Keratinocyte (primary cell): ENCODE measurements at regions not wholly inside any gene's neighbourhood (a gene's known extent, or its start where the extent isn't known, plus 50 kb on each side); places are given as distances from the start of the nearest gene placed in this dataset.
A peak's percentile ranks its signal among the peaks of the same experiment; 100 is the strongest.
"Not testable (repeated sequence)": the region's sequence is repeated elsewhere in the genome, so short reads cannot be mapped to it uniquely, and the experiment has no call there.

Source experiments
- DNase-seq: peaks from one replicate; pipeline ENCODE4 v3.0.0-alpha.2; 2011; ENCODE audit warnings: low read depth, missing footprints, low spot score
- FAIRE-seq: peaks from 2 replicates; lab custom pipeline; 2011; peaks lifted over from hg19 to GRCh38; lab: Jason Lieb, UNC
- H2AFZ ChIP-seq: 2 replicates; pipeline ENCODE4 v1.6.0; 2012; ENCODE audit warnings: low read length, control low read depth, inconsistent platforms; ENCODE audit not compliant: control insufficient read depth
- H3K27ac ChIP-seq: 2 replicates; pipeline ENCODE4 v1.5.1; 2011; ENCODE audit warnings: low read length; ENCODE audit not compliant: control insufficient read depth, insufficient read depth
- H3K27me3 ChIP-seq: 3 replicates; pipeline ENCODE4 v1.6.0; 2011; ENCODE audit warnings: low read length; ENCODE audit not compliant: control insufficient read depth, insufficient read depth; ENCODE audit errors: extremely low read depth
- H3K36me3 ChIP-seq, 2 experiments: 2 replicates in 1 of 2; 3 replicates in 1 of 2; pipeline ENCODE4 v1.5.1; 2011; ENCODE audit warnings: low read length in 2 of 2, mild to moderate bottlenecking in 1 of 2; ENCODE audit not compliant: control insufficient read depth in 2 of 2, insufficient read depth in 2 of 2; ENCODE audit errors: extremely low read depth in 1 of 2
- H3K4me1 ChIP-seq: 3 replicates; pipeline ENCODE4 v1.5.1; 2011; ENCODE audit warnings: low read length; ENCODE audit not compliant: control insufficient read depth, insufficient read depth; ENCODE audit errors: extremely low read depth
- H3K4me2 ChIP-seq: 3 replicates; pipeline ENCODE4 v1.6.0; 2011; ENCODE audit warnings: low read depth, low read length; ENCODE audit not compliant: control insufficient read depth, insufficient read depth; ENCODE audit errors: extremely low read depth
- H3K4me3 ChIP-seq, 3 experiments: fragments of 200-600 bp in 1 of 3; sonication (generic) in 1 of 3; 2 replicates in 2 of 3; 3 replicates in 1 of 3; pipeline ENCODE4 v1.5.1; 2011 to 2016; ENCODE audit warnings: low read length in 3 of 3, mild to moderate bottlenecking in 3 of 3, control low read depth in 2 of 3, inconsistent platforms in 1 of 3, low read depth in 1 of 3, mixed read lengths in 1 of 3, mixed run types in 1 of 3, moderate library complexity in 1 of 3; ENCODE audit not compliant: control insufficient read depth in 2 of 3, insufficient read depth in 2 of 3; ENCODE audit errors: extremely low read depth in 1 of 3
- H3K79me2 ChIP-seq: 2 replicates; pipeline ENCODE4 v1.6.0; 2012; ENCODE audit warnings: low read length; ENCODE audit not compliant: control insufficient read depth, insufficient read depth
- H3K9ac ChIP-seq: 3 replicates; pipeline ENCODE4 v1.6.0; 2011; ENCODE audit warnings: low read length; ENCODE audit not compliant: control insufficient read depth, insufficient read depth; ENCODE audit errors: extremely low read depth
- H3K9me1 ChIP-seq: 3 replicates; pipeline ENCODE4 v1.6.0; 2011; ENCODE audit warnings: low read length; ENCODE audit not compliant: control insufficient read depth, insufficient read depth; ENCODE audit errors: extremely low read depth
- H3K9me3 ChIP-seq: 2 replicates; pipeline ENCODE4 v1.5.1; 2012; ENCODE audit warnings: low read depth, low read length; ENCODE audit not compliant: control insufficient read depth
- H4K20me1 ChIP-seq: 3 replicates; pipeline ENCODE4 v1.6.0; 2011; ENCODE audit warnings: low read length; ENCODE audit not compliant: control insufficient read depth, insufficient read depth; ENCODE audit errors: extremely low read depth
- EZH2 ChIP-seq: IDR thresholded peaks from one replicate; pipeline ENCODE4 v1.6.1; 2012; ENCODE audit warnings: inconsistent platforms, mild to moderate bottlenecking, low read length, moderate library complexity
- dilution Hi-C: fragments of 300-500 bp; cut with MboI; formaldehyde crosslinking; loops from one replicate; pipeline ENCODE4 v1.7.0; 2020; ENCODE audit warnings: low sequenced_read_pairs; ENCODE audit not compliant: extremely low pct_ligation_motif_present
- TF ChIP-seq, protein P1 (sequence below), 3 experiments: IDR thresholded peaks in 1 of 3; conservative IDR thresholded peaks in 1 of 3; optimal IDR thresholded peaks in 1 of 3; 2 replicates in 2 of 3; 3 replicates in 1 of 3; pipeline versions ENCODE3 to v1.5.1; 2011; ENCODE audit warnings: low read length in 3 of 3, mild to moderate bottlenecking in 3 of 3, moderate library complexity in 2 of 3, control low read depth in 1 of 3, inconsistent platforms in 1 of 3; ENCODE audit not compliant: insufficient read depth in 2 of 3; ENCODE audit errors: extremely low read depth in 1 of 3

DNA sequence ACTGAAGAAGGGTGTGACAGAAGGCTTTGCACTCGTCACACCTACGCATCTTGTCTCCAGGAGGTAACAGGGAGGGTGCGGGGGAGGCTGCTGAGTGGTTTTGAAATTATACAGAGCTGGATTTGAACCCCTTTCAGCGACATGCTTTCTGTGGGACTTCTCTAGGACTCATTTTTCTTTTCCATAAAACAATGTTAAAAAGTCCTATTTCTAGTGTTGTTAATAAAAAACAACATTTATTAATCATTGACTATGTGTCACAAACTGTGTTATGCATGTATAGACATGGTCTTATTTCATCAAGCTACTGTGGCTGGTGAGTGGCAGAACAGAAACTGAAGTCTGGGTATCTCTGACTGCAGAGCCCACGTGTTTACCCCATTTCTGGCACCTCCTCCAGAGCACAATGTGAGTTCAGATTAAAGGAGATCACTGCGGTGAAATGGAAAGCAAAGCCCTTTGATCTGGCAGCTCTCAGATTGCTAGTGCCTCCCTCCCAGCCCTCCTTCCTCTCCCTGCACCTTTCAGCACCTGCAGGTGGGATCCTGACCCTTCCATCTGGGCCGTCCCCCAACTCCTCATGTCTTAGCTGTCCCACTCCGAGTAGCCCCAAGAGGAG lies 315.5 kb upstream of the MYT1L start:
- Histone ChIP-seq H3K36me3 (no peaks in the 10 kb centered on the region), H3K9ac (peak overlapping the region; percentile 75), H3K79me2 (no peaks in the 10 kb centered on the region), H3K9me3 (no peaks in the 10 kb centered on the region), H3K4me3 (peak overlapping the region in 1 of 3 experiments; percentile 45), H3K4me2 (peak overlapping the region; percentile 76), H3K27ac (peak overlapping the region; percentile 87), H4K20me1 (no peaks in the 10 kb centered on the region), H2AFZ (peak overlapping the region; percentile 44), H3K27me3 (no peaks in the 10 kb centered on the region), H3K4me1 (peaks cover 20% of the 10 kb centered on the region), H3K9me1 (no peaks in the 10 kb centered on the region)
- TF ChIP-seq EZH2 = no peak
- TF ChIP-seq, protein P1, sequence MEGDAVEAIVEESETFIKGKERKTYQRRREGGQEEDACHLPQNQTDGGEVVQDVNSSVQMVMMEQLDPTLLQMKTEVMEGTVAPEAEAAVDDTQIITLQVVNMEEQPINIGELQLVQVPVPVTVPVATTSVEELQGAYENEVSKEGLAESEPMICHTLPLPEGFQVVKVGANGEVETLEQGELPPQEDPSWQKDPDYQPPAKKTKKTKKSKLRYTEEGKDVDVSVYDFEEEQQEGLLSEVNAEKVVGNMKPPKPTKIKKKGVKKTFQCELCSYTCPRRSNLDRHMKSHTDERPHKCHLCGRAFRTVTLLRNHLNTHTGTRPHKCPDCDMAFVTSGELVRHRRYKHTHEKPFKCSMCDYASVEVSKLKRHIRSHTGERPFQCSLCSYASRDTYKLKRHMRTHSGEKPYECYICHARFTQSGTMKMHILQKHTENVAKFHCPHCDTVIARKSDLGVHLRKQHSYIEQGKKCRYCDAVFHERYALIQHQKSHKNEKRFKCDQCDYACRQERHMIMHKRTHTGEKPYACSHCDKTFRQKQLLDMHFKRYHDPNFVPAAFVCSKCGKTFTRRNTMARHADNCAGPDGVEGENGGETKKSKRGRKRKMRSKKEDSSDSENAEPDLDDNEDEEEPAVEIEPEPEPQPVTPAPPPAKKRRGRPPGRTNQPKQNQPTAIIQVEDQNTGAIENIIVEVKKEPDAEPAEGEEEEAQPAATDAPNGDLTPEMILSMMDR (optimal IDR thresholded peaks at IDR 0.05 in 1 of 3, IDR thresholded peaks at IDR 0.05 in 1 of 3, conservative IDR thresholded peaks at IDR 0.05 in 1 of 3; ENCODE audit: extremely low read depth in 1 of 3, insufficient read depth in 2 of 3, low read length in 3 of 3) = no peak
- DNase-seq (peak; percentile 26), FAIRE-seq (peak; percentile 66)
- dilution Hi-C loops = no loop called here

DNA sequence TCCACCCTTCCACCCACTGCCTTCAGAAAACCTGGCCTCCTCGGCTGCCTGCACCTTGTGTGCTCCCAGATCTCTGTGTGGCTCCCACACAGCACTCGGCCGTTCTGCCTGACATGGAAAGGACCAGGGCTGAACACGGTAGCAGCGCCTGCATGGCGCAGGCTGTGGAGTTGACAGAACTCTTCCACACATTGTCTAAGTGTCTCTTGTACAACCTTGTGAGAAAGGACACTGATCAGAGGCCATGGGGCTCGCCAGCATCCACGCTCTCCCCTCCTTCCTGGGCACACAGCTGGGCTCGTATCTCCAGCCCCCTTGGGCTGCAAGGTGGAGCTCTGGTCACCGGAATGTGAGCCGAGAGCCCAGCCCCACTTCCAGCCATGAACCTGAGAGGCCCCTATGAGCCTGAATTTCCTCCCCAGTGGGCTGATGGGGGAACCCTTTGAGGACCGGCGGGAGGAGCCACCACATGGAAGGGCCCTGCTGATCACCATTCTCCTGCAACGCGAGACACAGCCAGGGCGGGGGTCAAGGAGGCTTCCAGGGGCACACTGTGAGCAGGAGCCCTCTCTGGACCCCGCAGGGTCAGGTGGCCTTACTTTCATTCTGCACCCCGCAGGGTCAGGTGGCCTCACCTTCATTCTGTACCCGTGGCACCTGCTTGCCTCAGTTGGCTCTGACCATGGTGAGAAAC lies 314.2 kb upstream of the MYT1L start:
- DNase-seq = no peak
- Histone ChIP-seq H4K20me1 (no peaks in the 10 kb centered on the region), H3K36me3 (no peaks in the 10 kb centered on the region), H3K27ac (no peak overlapping the region), H3K27me3 (no peaks in the 10 kb centered on the region), H2AFZ (no peak overlapping the region), H3K9me1 (no peaks in the 10 kb centered on the region), H3K4me1 (peaks cover 20% of the 10 kb centered on the region), H3K9me3 (no peaks in the 10 kb centered on the region), H3K9ac (no peak overlapping the region), H3K4me3 (no peak overlapping the region), H3K4me2 (no peak overlapping the region), H3K79me2 (no peaks in the 10 kb centered on the region)
- FAIRE-seq = no peak
- TF ChIP-seq EZH2 = no peak
- TF ChIP-seq, protein P1 (optimal IDR thresholded peaks at IDR 0.05 in 1 of 3, IDR thresholded peaks at IDR 0.05 in 1 of 3, conservative IDR thresholded peaks at IDR 0.05 in 1 of 3; ENCODE audit: extremely low read depth in 1 of 3, insufficient read depth in 2 of 3, low read length in 3 of 3) = no peak
- dilution Hi-C loops = no loop called here

DNA sequence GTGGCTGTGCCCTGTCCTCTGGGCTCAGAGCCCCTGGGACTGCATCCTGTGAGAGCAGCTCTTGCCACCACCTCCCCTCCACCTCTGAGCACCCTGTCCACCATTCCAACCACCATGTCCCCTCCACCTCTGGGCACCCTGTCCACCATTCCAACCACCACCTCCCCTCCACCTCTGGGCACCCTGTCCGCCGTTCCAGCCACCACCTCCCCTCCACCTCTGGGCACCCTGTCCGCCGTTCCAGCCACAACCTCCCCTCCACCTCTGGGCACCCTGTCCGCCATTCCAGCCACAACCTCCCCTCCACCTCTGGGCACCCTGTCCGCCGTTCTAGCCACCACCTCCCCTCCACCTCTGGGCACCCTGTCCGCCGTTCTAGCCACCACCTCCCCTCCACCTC lies 313.7 kb upstream of the MYT1L start:
- H3K9me3 ChIP-seq, FAIRE-seq, DNase-seq, dilution Hi-C loops, H4K20me1 ChIP-seq, H3K4me3 ChIP-seq, H3K27me3 ChIP-seq, H3K36me3 ChIP-seq, H3K4me2 ChIP-seq, H3K27ac ChIP-seq, H3K79me2 ChIP-seq, H3K9ac ChIP-seq, H2AFZ ChIP-seq, H3K9me1 ChIP-seq: not testable (repeated sequence)
- H3K4me1 ChIP-seq = peaks cover 20% of the 10 kb centered on the region
